HG03039 (cell line): ENCODE measurements at regions not wholly inside any gene's neighbourhood (a gene's known extent, or its start where the extent isn't known, plus 50 kb on each side); places are given as distances from the start of the nearest gene placed in this dataset.

Experiments
- ATAC-seq: cut with Tn5 transposase; IDR thresholded peaks from one replicate; pipeline ENCODE4 v1.9.1; 2021; ENCODE audit warnings: mild to moderate bottlenecking, moderate library complexity; ENCODE audit not compliant: unreplicated experiment

DNA sequence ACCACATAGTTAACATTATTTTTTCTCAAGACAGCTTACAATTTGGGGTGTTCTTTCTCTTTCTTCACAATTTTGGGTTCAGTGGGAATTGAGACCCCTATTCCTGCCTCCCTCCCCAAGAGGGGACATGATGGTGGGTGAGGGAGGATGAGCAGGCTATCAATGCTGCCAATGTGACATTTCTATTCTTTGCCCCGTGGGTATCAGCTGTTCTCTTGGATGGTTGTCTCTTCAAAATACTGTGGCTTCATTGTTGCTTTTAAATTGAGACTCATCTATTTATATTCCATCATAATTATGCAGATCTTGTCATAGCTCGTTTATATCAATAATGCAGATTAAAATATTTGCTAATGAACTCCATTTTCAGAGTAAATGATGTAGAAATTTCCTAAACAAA is 56.5 kb upstream of the ANO4 start:
- no peak for ATAC-seq

DNA sequence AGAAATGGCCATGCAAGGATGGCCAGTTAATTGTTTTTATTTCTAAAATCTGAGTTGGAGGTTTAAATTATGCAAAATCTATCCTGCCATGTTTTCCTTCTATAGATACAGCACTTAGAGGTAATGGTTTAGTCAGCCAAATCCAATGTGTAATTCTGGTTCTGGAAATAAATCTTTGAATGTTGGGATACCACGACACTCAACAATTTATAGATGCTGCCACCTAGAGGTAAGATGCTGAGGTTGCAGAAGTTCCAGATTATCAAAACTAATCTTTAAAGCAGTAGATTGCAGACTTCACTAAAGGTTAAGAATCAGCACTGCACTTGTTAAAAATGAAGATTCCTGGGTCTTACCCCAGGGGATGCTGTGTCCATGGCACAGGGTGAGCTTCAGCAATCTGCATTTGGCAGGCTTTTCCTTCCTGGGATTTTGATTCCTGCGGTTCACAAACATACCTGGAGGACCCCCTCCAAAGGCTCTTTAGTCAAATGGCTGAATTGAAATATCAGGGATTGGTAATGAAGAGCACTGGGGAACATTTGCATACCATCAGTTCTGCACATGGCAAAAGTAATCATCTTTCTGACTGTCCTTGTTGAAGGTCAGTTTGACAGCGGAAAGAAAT is 53.4 kb upstream of the ANO4 start:
- ATAC-seq: no peak

DNA sequence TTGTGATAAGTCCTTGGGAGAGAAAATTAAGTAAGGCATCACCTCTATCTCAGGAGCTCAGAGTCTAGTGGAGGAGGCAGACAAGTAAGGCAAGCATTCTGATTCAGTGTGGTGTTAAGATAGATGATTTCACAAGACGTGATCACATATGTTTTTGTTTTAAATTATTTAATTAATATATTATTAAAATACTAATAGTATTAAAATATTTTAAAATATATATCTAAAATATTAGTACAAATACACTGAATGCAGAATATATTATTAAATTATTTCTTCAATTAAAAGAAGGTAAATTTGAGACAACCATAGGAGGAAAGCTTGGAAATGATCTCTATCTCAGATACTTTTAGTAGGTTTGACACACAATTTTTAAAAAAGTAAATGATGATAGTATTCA is 51.5 kb upstream of the ANO4 start:
- no peak for ATAC-seq
